HK-2 (cell line): ENCODE measurements at regions not wholly inside any gene's neighbourhood (a gene's known extent, or its start where the extent isn't known, plus 50 kb on each side); places are given as distances from the start of the nearest gene placed in this dataset.

Experiments used
- DNase-seq: peaks from one replicate; pipeline ENCODE4 v3.0.0-alpha.2; 2018; ENCODE audit not compliant: unreplicated experiment

- no peak for DNase-seq
Measured at GRCh38 chr6:128667339-128667858, 147.0 kb upstream of the PTPRK start.

- DNase-seq: no peak
Measured at GRCh38 chr6:128666405-128666804, 146.0 kb upstream of the PTPRK start.

- DNase-seq: no peak
Measured at GRCh38 chr6:128663238-128663637, 142.8 kb upstream of the PTPRK start.

- DNase-seq: no peak
Measured at GRCh38 chr6:128659878-128660622, 139.7 kb upstream of the PTPRK start.

GRCh38 chr6:128659276-128659675, 138.9 kb upstream of the PTPRK start:
- no peak for DNase-seq

GRCh38 chr6:128657181-128657580, 136.8 kb upstream of the PTPRK start:
- no peak for DNase-seq

- peak; percentile 51 for DNase-seq
Measured at GRCh38 chr6:128655978-128656498, 135.6 kb upstream of the PTPRK start.

- no peak for DNase-seq
Measured at GRCh38 chr6:128648022-128648598, 127.7 kb upstream of the PTPRK start.

- no peak for DNase-seq
Measured at GRCh38 chr6:128642132-128642531, 121.7 kb upstream of the PTPRK start.

- DNase-seq: no peak
Measured at GRCh38 chr6:128641703-128642102, 121.3 kb upstream of the PTPRK start.

- DNase-seq: no peak
Measured at GRCh38 chr6:128638817-128639216, 118.4 kb upstream of the PTPRK start.

- no peak for DNase-seq
Measured at GRCh38 chr6:128635219-128635618, 114.8 kb upstream of the PTPRK start.

GRCh38 chr6:128632131-128632530, 111.7 kb upstream of the PTPRK start:
- DNase-seq: no peak

GRCh38 chr6:128631031-128631430, 110.6 kb upstream of the PTPRK start:
- DNase-seq: no peak

GRCh38 chr6:128630213-128630612, 109.8 kb upstream of the PTPRK start:
- DNase-seq: no peak

- no peak for DNase-seq
Measured at GRCh38 chr6:128617285-128617684, 96.9 kb upstream of the PTPRK start.

- no peak for DNase-seq
Measured at GRCh38 chr6:128616342-128616741, 95.9 kb upstream of the PTPRK start.

- no peak for DNase-seq
Measured at GRCh38 chr6:128606611-128607010, 86.2 kb upstream of the PTPRK start.

- no peak for DNase-seq
Measured at GRCh38 chr6:128605961-128606360, 85.6 kb upstream of the PTPRK start.

- no peak for DNase-seq
Measured at GRCh38 chr6:128601060-128601459, 80.7 kb upstream of the PTPRK start.

- peak; percentile 22 for DNase-seq
Measured at GRCh38 chr6:128600397-128600951, 80.1 kb upstream of the PTPRK start.

GRCh38 chr6:128599036-128599435, 78.6 kb upstream of the PTPRK start:
- no peak for DNase-seq

- no peak for DNase-seq
Measured at GRCh38 chr6:128598571-128598970, 78.2 kb upstream of the PTPRK start.
